ENCODE measurements at regions not wholly inside any gene's neighbourhood (a gene's known extent, or its start where the extent isn't known, plus 50 kb on each side); places are given as distances from the start of the nearest gene placed in this dataset.

DNA sequence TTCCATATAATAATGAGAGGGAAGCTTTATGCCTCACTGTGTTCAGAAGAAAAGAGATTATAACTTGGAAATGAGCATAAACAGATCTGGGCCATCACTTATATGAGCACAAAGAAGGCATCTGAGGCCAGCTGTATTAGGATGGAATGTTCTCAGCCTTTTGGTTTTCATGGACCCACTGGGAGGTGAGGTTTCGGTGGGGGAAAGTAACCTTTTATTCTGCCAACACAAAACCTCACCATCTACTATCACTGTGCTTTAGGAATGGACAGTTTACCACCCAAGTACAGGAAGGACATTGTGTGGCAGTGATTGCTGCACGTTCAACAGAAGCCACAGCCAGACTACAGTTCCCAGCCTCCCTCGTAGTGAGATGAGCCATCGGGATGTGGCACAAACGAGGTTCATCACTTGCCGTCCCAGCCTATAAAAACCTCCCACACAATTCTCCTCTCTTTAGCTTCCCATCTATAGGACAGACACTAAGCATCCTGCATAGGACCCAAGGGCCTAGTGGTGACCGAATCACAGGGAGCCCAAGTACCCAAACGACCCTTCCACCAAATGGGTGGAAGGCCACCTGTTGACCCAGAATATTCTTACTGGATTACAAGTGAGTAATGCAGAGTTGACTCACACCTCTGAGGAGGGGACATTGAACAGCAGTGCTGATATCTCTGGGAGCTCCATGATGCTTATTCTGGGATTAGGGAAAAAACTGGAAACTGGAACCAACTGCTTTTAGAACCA lies 121.5 kb upstream of the RAG2 start:
- TF ChIP-seq, protein P1, sequence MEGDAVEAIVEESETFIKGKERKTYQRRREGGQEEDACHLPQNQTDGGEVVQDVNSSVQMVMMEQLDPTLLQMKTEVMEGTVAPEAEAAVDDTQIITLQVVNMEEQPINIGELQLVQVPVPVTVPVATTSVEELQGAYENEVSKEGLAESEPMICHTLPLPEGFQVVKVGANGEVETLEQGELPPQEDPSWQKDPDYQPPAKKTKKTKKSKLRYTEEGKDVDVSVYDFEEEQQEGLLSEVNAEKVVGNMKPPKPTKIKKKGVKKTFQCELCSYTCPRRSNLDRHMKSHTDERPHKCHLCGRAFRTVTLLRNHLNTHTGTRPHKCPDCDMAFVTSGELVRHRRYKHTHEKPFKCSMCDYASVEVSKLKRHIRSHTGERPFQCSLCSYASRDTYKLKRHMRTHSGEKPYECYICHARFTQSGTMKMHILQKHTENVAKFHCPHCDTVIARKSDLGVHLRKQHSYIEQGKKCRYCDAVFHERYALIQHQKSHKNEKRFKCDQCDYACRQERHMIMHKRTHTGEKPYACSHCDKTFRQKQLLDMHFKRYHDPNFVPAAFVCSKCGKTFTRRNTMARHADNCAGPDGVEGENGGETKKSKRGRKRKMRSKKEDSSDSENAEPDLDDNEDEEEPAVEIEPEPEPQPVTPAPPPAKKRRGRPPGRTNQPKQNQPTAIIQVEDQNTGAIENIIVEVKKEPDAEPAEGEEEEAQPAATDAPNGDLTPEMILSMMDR (IDR thresholded peaks at IDR 0.05; ENCODE audit: poor library complexity, severe bottlenecking), result no peak
- TF ChIP-seq POLR2AphosphoS5 (IDR thresholded peaks at IDR 0.05), result no peak
- TF ChIP-seq RAD21 (conservative IDR thresholded peaks at IDR 0.05), result no peak
- TF ChIP-seq EP300 (conservative IDR thresholded peaks at IDR 0.05; ENCODE audit: poor library complexity, severe bottlenecking), result no peak
- no peak for TF ChIP-seq MXI1 (conservative IDR thresholded peaks at IDR 0.05; ENCODE audit: poor library complexity, severe bottlenecking)
- TF ChIP-seq TAF1 (IDR thresholded peaks at IDR 0.05; ENCODE audit: low read depth), result no peak
- no peak for TF ChIP-seq EZH2 (IDR thresholded peaks at IDR 0.05; ENCODE audit: borderline replicate concordance, insufficient read depth, low read length, poor library complexity, severe bottlenecking)
- TF ChIP-seq SMC3 (conservative IDR thresholded peaks at IDR 0.05; ENCODE audit: poor library complexity), result no peak
